Osteocyte (in vitro differentiated cells): ENCODE measurements at regions not wholly inside any gene's neighbourhood (a gene's known extent, or its start where the extent isn't known, plus 50 kb on each side); places are given as distances from the start of the nearest gene placed in this dataset.
"Not testable (repeated sequence)": the region's sequence is repeated elsewhere in the genome, so short reads cannot be mapped to it uniquely, and the experiment has no call there.

Experiments
- DNase-seq: peaks from one replicate; pipeline ENCODE4 v3.0.0; 2021; ENCODE audit warnings: mixed read lengths; ENCODE audit not compliant: unreplicated experiment; ENCODE audit errors: extremely low spot score
- H3K27ac Mint-ChIP-seq: one replicate; pipeline ENCODE4 v1.8.0; 2021; ENCODE audit warnings: mild to moderate bottlenecking, mixed read lengths; ENCODE audit not compliant: unreplicated experiment
- H3K27me3 Mint-ChIP-seq: one replicate; pipeline ENCODE4 v1.8.0; 2021; ENCODE audit warnings: mixed read lengths; ENCODE audit not compliant: unreplicated experiment
- H3K36me3 Mint-ChIP-seq: one replicate; pipeline ENCODE4 v1.8.0; 2021; ENCODE audit warnings: mixed read lengths; ENCODE audit not compliant: unreplicated experiment
- H3K4me1 Mint-ChIP-seq: one replicate; pipeline ENCODE4 v1.8.0; 2021; ENCODE audit warnings: mixed read lengths; ENCODE audit not compliant: unreplicated experiment
- H3K4me3 Mint-ChIP-seq: one replicate; pipeline ENCODE4 v1.8.0; 2021; ENCODE audit warnings: mild to moderate bottlenecking, moderate library complexity, mixed read lengths; ENCODE audit not compliant: unreplicated experiment
- H3K9me3 Mint-ChIP-seq: one replicate; pipeline ENCODE4 v1.8.0; 2021; ENCODE audit warnings: mixed read lengths; ENCODE audit not compliant: unreplicated experiment
- CTCF ChIP-seq: fragments of 200-600 bp; sonication (generic); IDR thresholded peaks from 2 replicates; pipeline ENCODE4 v1.5.0; 2021; ENCODE audit warnings: antibody characterized with exemption, mild to moderate bottlenecking, moderate library complexity

DNA sequence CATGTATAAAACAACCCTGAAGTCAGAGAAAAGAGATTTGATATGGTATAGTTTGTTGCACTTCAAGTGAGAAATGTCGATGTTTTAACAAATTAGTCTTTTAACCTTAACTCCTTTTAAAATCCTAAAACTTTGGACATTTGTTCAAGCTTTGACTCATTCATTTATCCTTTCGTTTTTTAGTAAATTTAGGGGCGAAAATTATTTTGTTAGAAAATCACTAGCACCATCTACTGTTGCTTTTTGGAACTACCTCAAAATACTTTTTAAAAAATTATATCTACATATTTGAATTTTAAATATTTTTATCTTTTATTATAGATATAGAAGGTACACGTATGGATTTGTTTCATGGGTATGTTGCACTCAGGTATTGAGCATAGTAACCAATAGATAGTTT is 165.1 kb upstream of the POF1B start:
- TF ChIP-seq CTCF, result peak; percentile 55
- H3K27me3 Mint-ChIP-seq, result no peaks in the 10 kb centered on the region

DNA sequence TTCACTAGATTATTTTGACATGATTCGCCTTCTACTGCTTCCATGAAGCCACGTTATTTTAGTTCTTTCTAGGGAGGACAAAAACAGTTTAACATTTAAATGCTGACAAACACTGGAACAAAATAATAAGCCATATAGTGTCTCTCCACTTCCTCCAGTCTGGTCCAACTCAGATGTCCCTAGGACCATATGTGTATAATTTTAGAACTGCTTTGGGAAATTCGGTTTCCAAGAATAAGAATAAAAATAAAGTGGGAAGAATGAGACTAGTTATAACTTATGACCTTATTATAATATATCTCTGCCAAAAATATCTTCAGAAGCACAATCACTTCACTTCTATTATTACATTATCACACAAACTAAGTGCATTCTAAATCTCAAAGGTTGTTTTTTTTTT is 164.4 kb upstream of the POF1B start:
- Mint-ChIP-seq H3K9me3 (no peaks in the 10 kb centered on the region), H3K4me3 (no peak overlapping the region), H3K27me3 (no peaks in the 10 kb centered on the region)

More for the DNA sequence above, 165.1 kb upstream of the POF1B start:
- H3K27ac Mint-ChIP-seq, result no peak overlapping the region
- no peaks in the 10 kb centered on the region for H3K4me1 Mint-ChIP-seq
- DNase-seq, result no peak
- no peaks in the 10 kb centered on the region for H3K36me3 Mint-ChIP-seq
- no peaks in the 10 kb centered on the region for H3K9me3 Mint-ChIP-seq
- H3K4me3 Mint-ChIP-seq, result no peak overlapping the region

GRCh38 chrX:85529141-85529540 is 149.7 kb upstream of the POF1B start:
- H3K4me1 Mint-ChIP-seq, DNase-seq, H3K27ac Mint-ChIP-seq, H3K36me3 Mint-ChIP-seq, H3K4me3 Mint-ChIP-seq, H3K27me3 Mint-ChIP-seq, H3K9me3 Mint-ChIP-seq: not testable (repeated sequence)

More for the DNA sequence above, 164.4 kb upstream of the POF1B start:
- no peaks in the 10 kb centered on the region for H3K4me1 Mint-ChIP-seq
- TF ChIP-seq CTCF, result no peak
- DNase-seq, result no peak
- no peak overlapping the region for H3K27ac Mint-ChIP-seq
- no peaks in the 10 kb centered on the region for H3K36me3 Mint-ChIP-seq

DNA sequence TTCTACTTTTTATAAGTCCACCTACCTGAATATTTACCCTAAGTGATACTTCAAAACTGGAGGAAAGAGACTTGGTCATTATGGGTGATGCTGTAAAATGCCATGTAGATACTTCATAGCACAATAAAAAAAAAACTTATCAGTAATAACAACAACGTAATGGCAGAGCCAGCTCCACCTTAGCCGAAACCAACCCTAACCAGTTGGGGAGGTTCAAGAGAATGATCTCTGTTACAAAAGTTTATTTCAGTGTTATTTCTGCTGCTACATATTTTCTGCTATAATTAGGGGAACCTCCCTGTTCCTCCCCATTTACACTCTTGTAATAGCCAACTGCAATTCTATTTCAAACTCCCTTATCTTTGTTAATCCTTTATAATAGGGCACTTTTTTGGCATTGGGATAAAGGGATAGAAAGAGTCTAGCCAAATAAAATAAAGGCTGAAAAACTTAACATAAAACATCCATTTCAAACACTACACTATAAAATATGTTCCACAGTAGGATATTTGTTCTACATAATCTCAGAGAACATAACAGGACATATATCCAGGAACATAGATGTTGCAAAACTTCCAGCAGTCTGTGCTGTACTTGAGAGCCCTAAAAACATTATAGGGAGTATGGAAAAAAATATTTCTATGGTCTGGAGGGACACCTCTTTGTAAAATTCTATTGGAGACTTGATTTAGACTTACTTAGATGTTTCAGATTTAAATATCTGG is 138.7 kb upstream of the POF1B start:
- H3K4me3 Mint-ChIP-seq, result no peak overlapping the region
- no peak overlapping the region for H3K27ac Mint-ChIP-seq
- H3K36me3 Mint-ChIP-seq, result no peaks in the 10 kb centered on the region
- H3K27me3 Mint-ChIP-seq, result no peaks in the 10 kb centered on the region
- no peak for DNase-seq
- H3K9me3 Mint-ChIP-seq, result no peaks in the 10 kb centered on the region
- no peak for TF ChIP-seq CTCF
- no peaks in the 10 kb centered on the region for H3K4me1 Mint-ChIP-seq

DNA sequence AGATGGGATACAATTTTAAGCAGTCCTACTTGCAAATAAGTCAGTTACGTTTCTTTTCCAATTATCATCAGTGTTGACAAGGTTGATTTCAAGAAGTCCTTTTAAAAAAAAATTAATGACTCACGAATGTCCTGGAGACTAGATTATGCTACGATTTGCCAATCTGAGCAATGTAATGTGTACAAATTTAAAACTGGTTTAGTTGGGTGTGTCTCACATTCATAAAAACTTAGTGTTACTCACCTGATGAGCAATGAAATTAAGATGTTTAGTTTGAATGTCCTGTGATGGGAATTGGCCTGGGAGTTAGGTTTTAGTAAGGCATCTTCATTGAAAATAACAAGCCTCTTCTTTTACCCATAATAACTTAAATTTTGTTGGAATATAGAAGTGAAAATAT is 136.7 kb upstream of the POF1B start:
- H3K4me3 Mint-ChIP-seq, result no peak overlapping the region
- no peaks in the 10 kb centered on the region for H3K36me3 Mint-ChIP-seq
- no peaks in the 10 kb centered on the region for H3K9me3 Mint-ChIP-seq
- no peak for DNase-seq
- H3K27me3 Mint-ChIP-seq, result no peaks in the 10 kb centered on the region
- no peak overlapping the region for H3K27ac Mint-ChIP-seq
- no peaks in the 10 kb centered on the region for H3K4me1 Mint-ChIP-seq
- TF ChIP-seq CTCF, result no peak
